Embryonic facial prominence (tissue), 1 donor: ENCODE measurements at regions not wholly inside any gene's neighbourhood (a gene's known extent, or its start where the extent isn't known, plus 50 kb on each side); places are given as distances from the start of the nearest gene placed in this dataset.
A peak's percentile ranks its signal among the peaks of the same experiment; 100 is the strongest.
"Not testable (repeated sequence)": the region's sequence is repeated elsewhere in the genome, so short reads cannot be mapped to it uniquely, and the experiment has no call there.

ENCODE experiments used
- DNase-seq: peaks from one replicate; pipeline ENCODE4 v3.0.0-alpha.2; 2016; ENCODE audit errors: extremely low spot score

GRCh38 chr2:179385756-179386155 is 121.1 kb upstream of the SESTD1 start:
- DNase-seq = not testable (repeated sequence)

GRCh38 chr2:179383975-179384374 is 119.3 kb upstream of the SESTD1 start:
- DNase-seq = no peak

- DNase-seq = no peak
Measured at GRCh38 chr2:179377296-179377695, 112.7 kb upstream of the SESTD1 start.

GRCh38 chr2:179376881-179377280 is 112.2 kb upstream of the SESTD1 start:
- no peak for DNase-seq

GRCh38 chr2:179373816-179374215 is 109.2 kb upstream of the SESTD1 start:
- no peak for DNase-seq

- DNase-seq = not testable (repeated sequence)
Measured at GRCh38 chr2:179365561-179365960, 100.9 kb upstream of the SESTD1 start.

- no peak for DNase-seq
Measured at GRCh38 chr2:179355881-179356280, 91.2 kb upstream of the SESTD1 start.

- DNase-seq = no peak
Measured at GRCh38 chr2:179354739-179355537, 90.3 kb upstream of the SESTD1 start.

- no peak for DNase-seq
Measured at GRCh38 chr2:179354296-179354695, 89.7 kb upstream of the SESTD1 start.

GRCh38 chr2:179352181-179352580 is 87.5 kb upstream of the SESTD1 start:
- DNase-seq = no peak

GRCh38 chr2:179351057-179351456 is 86.4 kb upstream of the SESTD1 start:
- no peak for DNase-seq

GRCh38 chr2:179349670-179350303 is 85.2 kb upstream of the SESTD1 start:
- no peak for DNase-seq

GRCh38 chr2:179348906-179349305 is 84.3 kb upstream of the SESTD1 start:
- DNase-seq = no peak

- no peak for DNase-seq
Measured at GRCh38 chr2:179344970-179345369, 80.3 kb upstream of the SESTD1 start.

GRCh38 chr2:179344280-179344964 is 79.8 kb upstream of the SESTD1 start:
- DNase-seq = peak; percentile 39

GRCh38 chr2:179343945-179344279 is 79.3 kb upstream of the SESTD1 start:
- no peak for DNase-seq

- DNase-seq = no peak
Measured at GRCh38 chr2:179341152-179341866, 76.7 kb upstream of the SESTD1 start.

- no peak for DNase-seq
Measured at GRCh38 chr2:179340678-179341077, 76.0 kb upstream of the SESTD1 start.

- no peak for DNase-seq
Measured at GRCh38 chr2:179338681-179339080, 74.0 kb upstream of the SESTD1 start.

GRCh38 chr2:179336782-179337534 is 72.3 kb upstream of the SESTD1 start:
- peak; percentile 46 for DNase-seq

GRCh38 chr2:179335732-179336131 is 71.1 kb upstream of the SESTD1 start:
- DNase-seq = no peak
